Pancreas (tissue), 10 donors: ENCODE measurements at regions not wholly inside any gene's neighbourhood (a gene's known extent, or its start where the extent isn't known, plus 50 kb on each side); places are given as distances from the start of the nearest gene placed in this dataset.
A peak's percentile ranks its signal among the peaks of the same experiment; 100 is the strongest.

Experiments
- ATAC-seq, 4 donors: fragments of 200-7000 bp; cut with Tn5 transposase; one replicate each; pipeline versions ENCODE4 v1.8.0 to v1.9.1; 2020; ENCODE audit warnings: mild to moderate bottlenecking in 4 of 4, moderate library complexity in 4 of 4
- DNase-seq, 6 donors: peaks; one replicate each; pipeline ENCODE4 v3.0.0-alpha.2; 2020
- FAIRE-seq: peaks from 2 replicates; lab custom pipeline; 2012; peaks lifted over from hg19 to GRCh38; lab: Jason Lieb, UNC
- H3K27ac ChIP-seq, 4 donors: fragments of 200-600 bp; sonication (generic); 1 replicate in 3 of 4; 2 replicates in 1 of 4; pipeline versions ENCODE4 v1.5.0 to v1.8.0; 2020
- H3K27me3 ChIP-seq, 4 donors: fragments of 200-600 bp; one replicate each; pipeline ENCODE4 v1.8.0; 2021
- H3K36me3 ChIP-seq, 3 donors: fragments of 200-600 bp; sonication (generic) in 1 of 3; one replicate each; pipeline versions ENCODE4 v1.5.0 to v1.8.0; 2020 to 2021
- H3K4me1 ChIP-seq, 3 donors: fragments of 200-600 bp; one replicate each; pipeline ENCODE4 v1.8.0; 2021
- H3K4me3 ChIP-seq, 4 donors: fragments of 200-600 bp; sonication (generic) in 2 of 4; one replicate each; pipeline versions ENCODE4 v1.5.0 to v1.8.0; 2020 to 2021
- H3K9me3 ChIP-seq, 4 donors: fragments of 200-600 bp; one replicate each; pipeline ENCODE4 v1.8.0; 2021
- WGBS, 2 donors: extraction: QIAGEN DNeasy Blood & Tissue Kit; methylation state at CpG; one replicate each; pipeline ENCODE4 v1.1.7; 2013; 5-methylcytosine and 5-hydroxymethylcytosine counted together
- intact Hi-C, 3 donors: fragments of 100-400 bp; cut with DNase I; formaldehyde crosslinking; loops; one replicate each; pipeline versions ENCODE4 v1.11.1 to v1.14.2; 2022
- TF ChIP-seq, protein P1 (sequence below), 4 donors: fragments of 200-600 bp; sonication (generic) in 3 of 4; IDR thresholded peaks; one replicate each; pipeline versions ENCODE4 v1.5.0 to v1.8.0; 2021; ENCODE audit warnings: antibody characterized with exemption in 4 of 4
- donor health status: healthy with polysubstance abuse.
- donor health status: DM: no; HTN: no; CAD: no; lungs with moderate emphysema.
- donor health status: DM: no; HTN: no; CAD: no.
- donor health status: control.
- donor health status: control.
- donor health status: Bipolar disorder and iron deficiency.
- donor health status: DM: yes; HTN: yes; CAD: no.
- donor health status: DM: no; HTN: no; CAD: no.
- donor health status: DM: no; HTN: no; CAD: no.
- donor health status: DM: yes; HTN: yes; CAD: no.

DNA sequence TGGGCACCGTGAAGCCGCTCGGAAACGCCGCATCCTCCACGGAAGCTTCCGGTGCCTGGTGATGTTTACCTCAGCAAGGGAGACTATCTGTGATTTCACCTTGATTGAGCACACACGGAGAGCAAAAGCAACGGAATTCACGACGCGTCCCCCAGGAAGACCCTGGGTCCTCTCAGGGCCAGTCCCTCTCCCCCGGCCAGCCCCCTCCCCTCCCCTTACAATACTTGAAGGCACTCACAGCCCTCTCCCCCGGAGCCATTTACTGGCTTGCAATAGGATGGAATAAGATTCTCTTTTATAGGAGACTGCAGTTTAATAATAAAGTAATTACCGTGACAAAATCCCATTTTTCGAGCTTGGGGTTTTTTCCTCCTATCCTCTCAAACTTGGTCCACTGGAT is 104.7 kb downstream of the ENGASE start:
- no peak for DNase-seq
- WGBS, 2 donors, result 65 to 73% methylated on average over 16 of the region's 16 CpGs
- no peak for ATAC-seq
- no peak for FAIRE-seq
- Histone ChIP-seq H3K27me3 (peaks cover 0 to 7% (median 0%) of the 10 kb centered on the region in 4 donors), H3K4me1 (no peaks in the 10 kb centered on the region), H3K4me3 (no peak overlapping the region), H3K27ac (no peak overlapping the region), H3K36me3 (no peaks in the 10 kb centered on the region), H3K9me3 (no peaks in the 10 kb centered on the region)
- TF ChIP-seq, protein P1, sequence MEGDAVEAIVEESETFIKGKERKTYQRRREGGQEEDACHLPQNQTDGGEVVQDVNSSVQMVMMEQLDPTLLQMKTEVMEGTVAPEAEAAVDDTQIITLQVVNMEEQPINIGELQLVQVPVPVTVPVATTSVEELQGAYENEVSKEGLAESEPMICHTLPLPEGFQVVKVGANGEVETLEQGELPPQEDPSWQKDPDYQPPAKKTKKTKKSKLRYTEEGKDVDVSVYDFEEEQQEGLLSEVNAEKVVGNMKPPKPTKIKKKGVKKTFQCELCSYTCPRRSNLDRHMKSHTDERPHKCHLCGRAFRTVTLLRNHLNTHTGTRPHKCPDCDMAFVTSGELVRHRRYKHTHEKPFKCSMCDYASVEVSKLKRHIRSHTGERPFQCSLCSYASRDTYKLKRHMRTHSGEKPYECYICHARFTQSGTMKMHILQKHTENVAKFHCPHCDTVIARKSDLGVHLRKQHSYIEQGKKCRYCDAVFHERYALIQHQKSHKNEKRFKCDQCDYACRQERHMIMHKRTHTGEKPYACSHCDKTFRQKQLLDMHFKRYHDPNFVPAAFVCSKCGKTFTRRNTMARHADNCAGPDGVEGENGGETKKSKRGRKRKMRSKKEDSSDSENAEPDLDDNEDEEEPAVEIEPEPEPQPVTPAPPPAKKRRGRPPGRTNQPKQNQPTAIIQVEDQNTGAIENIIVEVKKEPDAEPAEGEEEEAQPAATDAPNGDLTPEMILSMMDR (IDR thresholded peaks at IDR 0.05), result no peak
- intact Hi-C loops, result no loop called here

GRCh38 chr17:79177877-79178276 is 103.3 kb downstream of the ENGASE start:
- 61 to 66% methylated on average over 20 of the region's 20 CpGs for WGBS, 2 donors
- H3K27ac ChIP-seq, result no peak overlapping the region
- no peaks in the 10 kb centered on the region for H3K4me1 ChIP-seq
- FAIRE-seq (no peak), DNase-seq (no peak), ATAC-seq (no peak)
- H3K27me3 ChIP-seq, result peaks cover 0 to 6% (median 0%) of the 10 kb centered on the region in 4 donors
- H3K9me3 ChIP-seq, result no peaks in the 10 kb centered on the region
- no peaks in the 10 kb centered on the region for H3K36me3 ChIP-seq
- intact Hi-C loops, result no loop called here
- no peak overlapping the region for H3K4me3 ChIP-seq
- TF ChIP-seq, protein P1 (IDR thresholded peaks at IDR 0.05), result no peak

GRCh38 chr17:79176792-79177601 is 102.4 kb downstream of the ENGASE start:
- H3K36me3 ChIP-seq, result no peaks in the 10 kb centered on the region
- H3K27ac ChIP-seq, result no peak overlapping the region
- intact Hi-C loops, result no loop called here
- peaks cover 0 to 6% (median 0%) of the 10 kb centered on the region in 4 donors for H3K27me3 ChIP-seq
- no peaks in the 10 kb centered on the region for H3K4me1 ChIP-seq
- WGBS, 2 donors, result 23 to 27% methylated on average over 21 of the region's 21 CpGs
- no peaks in the 10 kb centered on the region for H3K9me3 ChIP-seq
- peak; percentile 51 to 92 (median 80) for ATAC-seq
- TF ChIP-seq, protein P1 (IDR thresholded peaks at IDR 0.05), result no peak
- no peak overlapping the region for H3K4me3 ChIP-seq
- FAIRE-seq, result no peak
- peak in 4 of 6 donors; percentile 28 to 71 (median 44) for DNase-seq

GRCh38 chr17:79174905-79175856 is 100.6 kb downstream of the ENGASE start:
- peak in 1 of 6 donors; percentile 54 for DNase-seq
- no peak for FAIRE-seq
- TF ChIP-seq, protein P1 (IDR thresholded peaks at IDR 0.05), result no peak
- intact Hi-C loops, result no loop called here
- Histone ChIP-seq H3K27ac (no peak overlapping the region), H3K36me3 (no peaks in the 10 kb centered on the region), H3K9me3 (no peaks in the 10 kb centered on the region), H3K27me3 (peaks cover 0 to 6% (median 0%) of the 10 kb centered on the region in 4 donors), H3K4me1 (no peaks in the 10 kb centered on the region), H3K4me3 (no peak overlapping the region)
- WGBS, 2 donors, result 73 to 80% methylated on average over 27 to 28 of the region's 28 CpGs
- no peak for ATAC-seq
